ENCODE measurements at regions not wholly inside any gene's neighbourhood (a gene's known extent, or its start where the extent isn't known, plus 50 kb on each side); places are given as distances from the start of the nearest gene placed in this dataset.
"Not testable (repeated sequence)": the region's sequence is repeated elsewhere in the genome, so short reads cannot be mapped to it uniquely, and the experiment has no call there.

DNA sequence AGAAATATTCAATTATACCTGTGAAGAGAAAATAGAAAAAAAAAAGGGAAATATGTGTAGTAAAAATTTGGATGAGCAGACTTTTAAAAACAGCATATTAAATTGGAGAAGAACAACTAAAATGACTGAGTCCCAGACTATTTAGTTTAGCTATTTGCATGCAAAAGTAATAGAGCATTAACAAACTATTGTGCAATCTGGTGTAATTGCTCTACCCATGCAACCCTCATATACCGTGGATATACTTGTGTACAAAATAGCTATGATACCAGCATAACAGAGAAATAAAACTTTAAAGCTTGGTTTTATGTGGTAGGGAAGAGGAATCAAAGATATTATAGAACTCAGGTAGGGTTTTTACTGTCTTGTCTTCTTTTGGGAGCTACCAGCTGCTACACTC lies 78.7 kb upstream of the PRDM9 start:
- H3K9ac ChIP-seq (ENCODE audit: low read depth, low read length, poor library complexity): no peak overlapping the region

DNA sequence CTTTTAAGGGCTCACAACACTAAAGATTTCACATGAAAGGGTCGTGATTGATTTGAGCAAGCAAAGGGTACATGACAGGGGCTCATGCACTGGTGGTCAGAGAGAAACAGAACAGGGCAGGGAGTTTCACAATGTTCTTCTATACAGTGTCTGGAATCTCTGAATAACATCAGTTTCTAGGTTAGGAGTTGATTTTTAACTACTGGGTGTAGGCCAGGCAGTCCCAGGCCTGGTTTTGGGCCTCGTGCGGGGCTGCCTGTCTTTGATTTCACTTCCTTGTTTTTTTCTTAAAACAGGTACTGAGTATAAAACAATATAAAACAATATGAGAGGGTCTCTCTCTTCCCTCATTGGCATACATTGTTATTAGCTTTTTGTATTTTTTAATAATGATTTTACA lies 87.2 kb upstream of the PRDM9 start:
- not testable (repeated sequence) for H3K18ac ChIP-seq (ENCODE audit: low read length); H3K27ac ChIP-seq (replicated peaks; ENCODE audit: low read length); H2AK5ac ChIP-seq (ENCODE audit: low read depth, low read length); H2AFZ ChIP-seq (ENCODE audit: low read length); H3K9ac ChIP-seq (ENCODE audit: low read depth, low read length, poor library complexity); H4K8ac ChIP-seq (ENCODE audit: low read depth, low read length); H3K36me3 ChIP-seq (replicated peaks in 1 of 2; ENCODE audit: control insufficient read depth in 2 of 2, insufficient read depth in 2 of 2, low read length in 2 of 2); H3K4me2 ChIP-seq (ENCODE audit: insufficient read depth, low read length, poor library complexity, severe bottlenecking); H3K4me3 ChIP-seq (ENCODE audit: low read length in 2 of 2); H2BK15ac ChIP-seq (ENCODE audit: low read length); H2BK120ac ChIP-seq (ENCODE audit: low read depth, low read length); H3K4ac ChIP-seq (ENCODE audit: low read length); H3K27me3 ChIP-seq (ENCODE audit: control insufficient read depth in 3 of 3, insufficient read depth in 3 of 3, low read depth in 1 of 3, low read length in 3 of 3); H3K9me3 ChIP-seq (replicated peaks in 1 of 2; ENCODE audit: control insufficient read depth in 2 of 2, insufficient read depth in 1 of 2, low read depth in 1 of 2, low read length in 2 of 2); DNase-seq (ENCODE audit: low spot score); H3K23ac ChIP-seq (ENCODE audit: low read depth, low read length, poor library complexity); H2BK5ac ChIP-seq (ENCODE audit: low read length); H4K91ac ChIP-seq (ENCODE audit: low read depth, low read length, poor library complexity); H3K4me1 ChIP-seq (ENCODE audit: control insufficient read depth in 2 of 2, insufficient read depth in 1 of 2, low read depth in 1 of 2, low read length in 2 of 2); H3K14ac ChIP-seq (ENCODE audit: low read length); H2BK12ac ChIP-seq (ENCODE audit: low read length); H3K79me1 ChIP-seq (ENCODE audit: low read depth, low read length)
- no CpG with 5 or more reads among the region's 3 CpGs for WGBS, 2 donors (ENCODE audit: extremely low coverage in 2 of 2, insufficient read length in 2 of 2, insufficient replicate concordance in 1 of 2)

More for the DNA sequence above, 78.7 kb upstream of the PRDM9 start:
- no CpG with 5 or more reads among the region's 1 CpG for WGBS, 2 donors (ENCODE audit: extremely low coverage in 2 of 2, insufficient read length in 2 of 2, insufficient replicate concordance in 1 of 2)
- no peak overlapping the region for H3K14ac ChIP-seq (ENCODE audit: low read length)
- H2AFZ ChIP-seq (ENCODE audit: low read length): no peak overlapping the region
- DNase-seq (ENCODE audit: low spot score): no peak
- H3K27me3 ChIP-seq (ENCODE audit: control insufficient read depth in 3 of 3, insufficient read depth in 3 of 3, low read depth in 1 of 3, low read length in 3 of 3): no peaks in the 10 kb centered on the region
- H3K4me1 ChIP-seq (ENCODE audit: control insufficient read depth in 2 of 2, insufficient read depth in 1 of 2, low read depth in 1 of 2, low read length in 2 of 2): no peaks in the 10 kb centered on the region
- no peak overlapping the region for H3K4ac ChIP-seq (ENCODE audit: low read length)
- H2BK120ac ChIP-seq (ENCODE audit: low read depth, low read length): no peak overlapping the region
- H4K91ac ChIP-seq (ENCODE audit: low read depth, low read length, poor library complexity): no peak overlapping the region
- H3K18ac ChIP-seq (ENCODE audit: low read length): no peak overlapping the region
- H3K9me3 ChIP-seq (replicated peaks in 1 of 2; ENCODE audit: control insufficient read depth in 2 of 2, insufficient read depth in 1 of 2, low read depth in 1 of 2, low read length in 2 of 2): peaks cover 0 to 4% of the 10 kb centered on the region in 2 donors
- no peak overlapping the region for H3K27ac ChIP-seq (replicated peaks; ENCODE audit: low read length)
- H3K36me3 ChIP-seq (replicated peaks in 1 of 2; ENCODE audit: control insufficient read depth in 2 of 2, insufficient read depth in 2 of 2, low read length in 2 of 2): no peaks in the 10 kb centered on the region
- no peak overlapping the region for H2BK5ac ChIP-seq (ENCODE audit: low read length)
- H2AK5ac ChIP-seq (ENCODE audit: low read depth, low read length): no peak overlapping the region
- H4K8ac ChIP-seq (ENCODE audit: low read depth, low read length): no peak overlapping the region
- H2BK15ac ChIP-seq (ENCODE audit: low read length): no peak overlapping the region
- H2BK12ac ChIP-seq (ENCODE audit: low read length): no peak overlapping the region
- no peak overlapping the region for H3K23ac ChIP-seq (ENCODE audit: low read depth, low read length, poor library complexity)
- H3K4me3 ChIP-seq (ENCODE audit: low read length in 2 of 2): no peak overlapping the region
- H3K79me1 ChIP-seq (ENCODE audit: low read depth, low read length): no peaks in the 10 kb centered on the region
- H3K4me2 ChIP-seq (ENCODE audit: insufficient read depth, low read length, poor library complexity, severe bottlenecking): no peak overlapping the region

DNA sequence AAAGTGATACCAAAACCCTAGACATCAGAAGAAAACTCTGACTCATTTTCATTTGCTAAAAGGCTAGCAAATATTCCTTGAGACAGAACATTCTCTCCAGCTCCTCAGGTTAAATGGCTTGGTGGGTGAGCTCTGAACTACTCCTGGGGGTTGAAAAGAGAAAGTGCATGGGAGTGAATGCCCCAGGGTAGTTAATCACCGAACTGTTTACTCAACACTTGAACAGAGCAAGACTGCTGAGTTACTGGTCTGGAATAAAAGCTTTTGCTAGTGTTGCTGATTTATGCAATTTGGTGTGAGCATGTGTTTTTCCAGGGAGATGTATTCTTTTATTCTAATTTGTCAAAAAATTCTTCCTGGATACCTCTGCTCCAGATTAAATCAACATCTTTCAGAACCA lies 88.3 kb upstream of the PRDM9 start:
- WGBS, 2 donors (ENCODE audit: extremely low coverage in 2 of 2, insufficient read length in 2 of 2, insufficient replicate concordance in 1 of 2): no CpG with 5 or more reads among the region's 1 CpG
- Histone ChIP-seq H3K9ac (ENCODE audit: low read depth, low read length, poor library complexity) (no peak overlapping the region), H2BK5ac (ENCODE audit: low read length) (no peak overlapping the region), H3K4me3 (ENCODE audit: low read length in 2 of 2) (no peak overlapping the region), H3K4me1 (ENCODE audit: control insufficient read depth in 2 of 2, insufficient read depth in 1 of 2, low read depth in 1 of 2, low read length in 2 of 2) (no peaks in the 10 kb centered on the region), H3K4ac (ENCODE audit: low read length) (no peak overlapping the region), H2BK120ac (ENCODE audit: low read depth, low read length) (no peak overlapping the region), H2BK12ac (ENCODE audit: low read length) (no peak overlapping the region), H3K9me3 (replicated peaks in 1 of 2; ENCODE audit: control insufficient read depth in 2 of 2, insufficient read depth in 1 of 2, low read depth in 1 of 2, low read length in 2 of 2) (no peaks in the 10 kb centered on the region), H3K79me1 (ENCODE audit: low read depth, low read length) (no peaks in the 10 kb centered on the region), H2AFZ (ENCODE audit: low read length) (no peak overlapping the region), H3K18ac (ENCODE audit: low read length) (no peak overlapping the region), H4K8ac (ENCODE audit: low read depth, low read length) (no peak overlapping the region), H3K27me3 (ENCODE audit: control insufficient read depth in 3 of 3, insufficient read depth in 3 of 3, low read depth in 1 of 3, low read length in 3 of 3) (no peaks in the 10 kb centered on the region), H3K4me2 (ENCODE audit: insufficient read depth, low read length, poor library complexity, severe bottlenecking) (no peak overlapping the region), H2AK5ac (ENCODE audit: low read depth, low read length) (no peak overlapping the region), H3K36me3 (replicated peaks in 1 of 2; ENCODE audit: control insufficient read depth in 2 of 2, insufficient read depth in 2 of 2, low read length in 2 of 2) (no peaks in the 10 kb centered on the region), H2BK15ac (ENCODE audit: low read length) (no peak overlapping the region), H3K14ac (ENCODE audit: low read length) (no peak overlapping the region), H3K23ac (ENCODE audit: low read depth, low read length, poor library complexity) (no peak overlapping the region), H3K27ac (replicated peaks; ENCODE audit: low read length) (no peak overlapping the region), H4K91ac (ENCODE audit: low read depth, low read length, poor library complexity) (no peak overlapping the region)
- peak; percentile 4 for DNase-seq (ENCODE audit: low spot score)

DNA sequence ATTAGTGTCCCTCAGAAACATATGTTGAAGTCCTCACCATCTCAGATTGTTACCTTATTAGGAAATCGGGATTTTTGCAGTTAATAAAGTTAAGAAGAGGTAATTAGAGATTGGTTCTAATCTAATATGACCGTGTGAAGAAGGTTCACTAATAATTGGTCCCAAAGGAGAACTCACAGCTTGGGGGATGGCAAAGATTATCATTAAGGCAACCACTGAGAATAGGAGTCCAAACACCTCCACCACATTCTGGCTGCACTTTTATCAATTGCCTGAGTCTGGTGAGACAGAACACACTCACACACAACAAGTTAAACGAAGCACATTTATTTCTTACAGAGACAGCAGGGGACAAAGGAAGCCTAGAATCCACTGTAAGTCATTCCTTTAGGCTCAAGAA lies 94.9 kb upstream of the PRDM9 start:
- H3K9ac ChIP-seq (ENCODE audit: low read depth, low read length, poor library complexity): no peak overlapping the region
- DNase-seq (ENCODE audit: low spot score): no peak
- no peak overlapping the region for H3K27ac ChIP-seq (replicated peaks; ENCODE audit: low read length)
- no peaks in the 10 kb centered on the region for H3K9me3 ChIP-seq (replicated peaks in 1 of 2; ENCODE audit: control insufficient read depth in 2 of 2, insufficient read depth in 1 of 2, low read depth in 1 of 2, low read length in 2 of 2)
- peak overlapping the region; percentile 3 for H2AFZ ChIP-seq (ENCODE audit: low read length)
- no peaks in the 10 kb centered on the region for H3K36me3 ChIP-seq (replicated peaks in 1 of 2; ENCODE audit: control insufficient read depth in 2 of 2, insufficient read depth in 2 of 2, low read length in 2 of 2)
- no peak overlapping the region for H2BK5ac ChIP-seq (ENCODE audit: low read length)
- no peaks in the 10 kb centered on the region for H3K79me1 ChIP-seq (ENCODE audit: low read depth, low read length)
- no CpG with 5 or more reads among the region's 3 CpGs for WGBS, 2 donors (ENCODE audit: extremely low coverage in 2 of 2, insufficient read length in 2 of 2, insufficient replicate concordance in 1 of 2)
- no peak overlapping the region for H4K91ac ChIP-seq (ENCODE audit: low read depth, low read length, poor library complexity)
- H3K4me1 ChIP-seq (ENCODE audit: control insufficient read depth in 2 of 2, insufficient read depth in 1 of 2, low read depth in 1 of 2, low read length in 2 of 2): no peaks in the 10 kb centered on the region
- H3K18ac ChIP-seq (ENCODE audit: low read length): no peak overlapping the region
- no peak overlapping the region for H3K14ac ChIP-seq (ENCODE audit: low read length)
- H2BK120ac ChIP-seq (ENCODE audit: low read depth, low read length): no peak overlapping the region
- H4K8ac ChIP-seq (ENCODE audit: low read depth, low read length): no peak overlapping the region
- no peak overlapping the region for H3K4me3 ChIP-seq (ENCODE audit: low read length in 2 of 2)
- no peak overlapping the region for H3K23ac ChIP-seq (ENCODE audit: low read depth, low read length, poor library complexity)
- H2BK15ac ChIP-seq (ENCODE audit: low read length): no peak overlapping the region
- H3K27me3 ChIP-seq (ENCODE audit: control insufficient read depth in 3 of 3, insufficient read depth in 3 of 3, low read depth in 1 of 3, low read length in 3 of 3): no peaks in the 10 kb centered on the region
- no peak overlapping the region for H2AK5ac ChIP-seq (ENCODE audit: low read depth, low read length)
- H3K4ac ChIP-seq (ENCODE audit: low read length): no peak overlapping the region
- no peak overlapping the region for H2BK12ac ChIP-seq (ENCODE audit: low read length)
- H3K4me2 ChIP-seq (ENCODE audit: insufficient read depth, low read length, poor library complexity, severe bottlenecking): no peak overlapping the region
